Globus pallidus (tissue), 1 donor: ENCODE measurements at regions not wholly inside any gene's neighbourhood (a gene's known extent, or its start where the extent isn't known, plus 50 kb on each side); places are given as distances from the start of the nearest gene placed in this dataset.

Experiments
- DNase-seq: peaks from one replicate; pipeline ENCODE4 v3.0.0-alpha.2; 2015; ENCODE audit warnings: low spot score

GRCh38 chr5:3362606-3362910 is 233.1 kb upstream of the IRX1 start:
- DNase-seq = no peak

GRCh38 chr5:3361811-3362605 is 233.6 kb upstream of the IRX1 start:
- DNase-seq = no peak

DNA sequence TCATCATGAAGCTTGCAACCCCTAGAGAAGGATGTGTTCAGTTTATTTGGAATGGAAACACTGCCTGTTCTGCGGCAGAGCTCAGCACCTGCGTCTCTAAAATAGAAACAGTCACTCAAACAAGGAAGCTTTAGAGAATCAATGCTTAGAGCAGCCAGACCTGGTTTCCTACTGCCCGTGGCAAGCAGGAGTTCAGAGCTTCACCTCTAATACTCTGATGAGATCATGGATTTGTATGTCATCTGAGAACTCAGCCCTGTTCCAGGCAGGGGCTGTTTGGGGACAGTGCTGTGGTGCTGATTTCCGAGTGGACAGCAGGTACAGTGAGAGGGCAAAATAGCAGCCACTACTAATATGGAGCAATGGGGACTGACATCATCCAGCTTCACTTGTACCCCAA is 236.0 kb upstream of the IRX1 start:
- no peak for DNase-seq

GRCh38 chr5:3357291-3357690 is 238.3 kb upstream of the IRX1 start:
- no peak for DNase-seq

DNA sequence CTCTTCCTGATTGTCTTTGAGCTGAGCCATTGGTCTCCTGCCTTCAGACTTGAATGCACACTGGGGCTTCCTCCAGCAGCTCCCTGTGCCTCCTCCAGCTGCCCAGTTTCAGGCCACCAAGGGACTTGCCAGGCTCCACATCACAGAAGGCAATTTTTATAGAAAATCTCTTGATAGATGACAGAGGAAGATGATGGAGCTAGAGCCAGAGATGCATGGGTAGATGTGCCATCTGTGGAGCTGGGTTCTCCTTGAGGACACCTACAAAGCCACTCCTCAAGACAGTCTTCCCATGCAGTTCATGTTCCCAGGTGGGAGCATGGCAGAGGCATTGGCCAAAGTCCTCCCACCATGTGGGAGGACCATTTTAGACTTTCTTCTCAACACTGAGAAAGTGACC is 239.6 kb upstream of the IRX1 start:
- no peak for DNase-seq

- no peak for DNase-seq
Observed at GRCh38 chr5:3355126-3355525, 240.5 kb upstream of the IRX1 start.

- DNase-seq = no peak
Observed at GRCh38 chr5:3354606-3355005, 241.0 kb upstream of the IRX1 start.

DNA sequence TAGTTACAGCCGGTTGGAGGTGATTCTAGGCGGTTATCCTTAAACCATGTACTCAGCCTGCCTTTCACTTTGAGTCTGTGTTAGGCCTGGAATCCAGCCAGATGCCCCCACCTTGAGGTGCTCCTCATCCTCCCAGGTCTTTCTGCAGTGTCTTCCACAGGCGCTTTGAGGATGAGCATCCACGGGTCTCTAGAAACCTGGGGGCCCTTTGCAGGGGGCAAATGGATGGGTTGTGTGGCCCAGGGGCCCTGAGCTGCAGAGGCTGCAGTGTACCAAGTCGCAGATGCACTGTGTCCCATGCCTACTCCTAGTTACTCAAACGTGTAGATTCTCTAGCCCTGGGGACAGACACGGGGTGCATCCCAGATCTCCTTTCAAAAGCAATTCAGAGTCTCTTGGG is 242.1 kb upstream of the IRX1 start:
- DNase-seq = no peak

GRCh38 chr5:3352711-3353110 is 242.9 kb upstream of the IRX1 start:
- no peak for DNase-seq

DNA sequence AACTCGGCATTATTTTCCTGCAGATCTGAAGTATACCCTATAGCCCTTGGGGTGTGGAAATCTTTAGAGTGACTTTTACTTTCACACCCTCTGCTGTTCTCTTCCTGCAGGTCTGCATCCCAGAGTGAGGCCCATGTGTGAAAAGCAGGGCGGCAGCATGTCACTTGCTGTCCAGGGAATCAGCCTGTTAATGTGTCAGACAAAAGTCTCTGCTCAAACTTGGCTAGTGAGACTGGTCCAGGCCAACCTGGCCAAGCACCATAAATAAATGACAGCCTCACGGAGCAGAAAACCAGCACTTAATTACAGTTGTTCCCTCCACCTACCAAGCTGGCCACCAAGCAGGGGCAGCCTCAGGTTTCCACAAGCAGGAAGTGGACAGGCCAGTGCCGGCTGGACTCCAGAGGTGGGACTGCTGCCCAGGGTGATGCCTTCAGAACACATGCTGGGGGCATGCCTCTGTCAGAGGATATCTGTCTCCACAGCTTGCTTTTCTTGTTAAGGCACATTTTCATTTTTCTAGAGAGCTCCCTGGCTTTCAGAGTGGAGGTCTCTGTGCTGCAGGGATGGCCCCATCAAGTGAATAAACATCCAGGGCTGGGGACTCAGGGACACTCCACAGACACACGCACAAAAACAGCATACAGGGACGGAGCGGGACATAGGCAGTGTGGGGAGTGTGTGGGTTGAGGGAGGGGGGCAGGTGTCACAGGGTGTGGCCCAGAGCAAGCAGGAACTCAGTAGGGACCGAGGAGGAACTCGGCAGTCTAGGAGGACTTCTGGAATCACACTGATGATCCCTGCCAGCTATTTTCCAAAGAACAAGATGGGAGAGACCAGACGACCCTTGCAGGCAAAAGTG is 243.8 kb upstream of the IRX1 start:
- no peak for DNase-seq

DNA sequence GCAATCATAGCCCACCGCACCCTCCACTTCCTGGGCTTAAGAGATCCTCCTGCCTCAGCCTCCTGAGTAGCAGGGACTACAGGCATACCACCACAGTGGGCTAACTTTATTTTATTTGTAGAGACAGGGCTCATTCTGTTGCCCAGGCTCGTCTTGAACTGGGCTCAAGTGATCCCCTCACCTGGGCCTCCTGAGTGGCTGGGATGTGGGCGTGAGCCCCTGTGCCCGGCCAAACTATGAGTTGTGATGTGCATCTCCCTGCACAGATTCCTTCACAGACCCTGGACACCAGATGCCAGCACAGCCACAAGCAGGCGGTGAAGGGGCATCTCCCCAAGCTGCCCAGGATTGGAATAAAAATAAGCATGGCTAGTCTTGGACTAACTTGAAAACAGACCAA is 244.9 kb upstream of the IRX1 start:
- no peak for DNase-seq

- DNase-seq = no peak
Observed at GRCh38 chr5:3349704-3350565, 245.7 kb upstream of the IRX1 start.

DNA sequence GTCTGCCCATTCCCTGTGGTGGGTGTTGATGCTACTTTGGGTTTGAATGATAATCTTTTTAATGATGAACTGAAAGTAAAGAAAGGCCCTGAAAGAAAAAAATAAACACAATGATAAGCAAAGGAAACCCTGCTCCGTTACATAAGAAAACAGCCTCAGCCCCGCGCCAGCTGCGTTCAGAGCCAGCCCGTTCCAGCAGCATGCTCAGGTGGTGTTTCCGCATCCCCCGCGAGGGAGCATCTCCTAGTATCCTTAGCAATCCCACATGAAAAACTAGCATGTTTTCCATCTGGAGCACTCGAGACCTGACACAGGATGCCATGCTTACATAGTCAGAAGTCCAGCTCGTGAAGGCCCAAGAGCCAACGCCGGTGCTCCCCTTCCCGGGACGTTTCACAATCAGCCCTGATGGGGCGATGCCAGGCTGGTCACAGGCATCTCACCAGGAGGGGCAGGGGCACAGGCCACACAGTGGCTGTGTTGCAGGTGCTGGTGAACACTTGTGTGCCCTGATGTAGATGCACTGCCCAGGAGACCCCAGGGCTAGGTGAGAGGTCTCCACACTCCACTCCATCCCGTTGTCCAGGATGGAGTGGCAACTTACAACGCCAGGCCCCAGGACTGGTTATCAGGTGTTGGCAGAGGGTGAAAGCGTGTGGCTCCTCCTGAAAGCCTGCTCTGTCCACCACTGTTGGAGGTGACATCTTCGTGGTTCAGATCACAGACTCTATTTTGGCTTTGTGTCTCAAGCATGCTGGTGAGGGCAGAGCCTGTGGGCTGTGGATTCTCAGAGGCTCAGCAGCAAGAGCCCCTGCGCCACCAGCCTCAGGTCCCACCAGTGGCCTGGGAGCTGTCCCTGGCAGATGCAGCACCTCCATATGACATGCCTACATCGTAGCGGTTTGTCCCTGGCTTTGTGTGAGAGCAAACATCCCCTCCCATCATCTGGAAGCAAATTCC is 246.8 kb upstream of the IRX1 start:
- DNase-seq = no peak

DNA sequence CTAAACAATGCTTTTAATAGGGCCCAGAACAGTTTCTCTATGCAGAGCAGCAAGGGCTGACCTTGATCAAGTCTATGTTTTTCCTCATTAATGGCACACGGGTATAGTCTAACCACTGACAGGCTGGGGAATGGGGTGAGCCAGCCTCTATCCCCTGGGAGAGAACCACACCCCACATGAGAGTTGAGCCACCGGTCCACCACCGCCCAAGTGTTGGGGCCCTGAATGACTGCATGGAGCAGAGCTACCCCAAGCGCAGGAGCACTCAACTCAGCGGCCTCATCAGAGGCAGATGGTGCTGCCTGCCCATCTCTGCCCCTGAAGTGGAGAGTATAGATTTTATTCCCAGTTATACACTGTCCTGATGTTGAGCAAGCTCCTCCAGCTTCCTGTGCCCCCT is 247.9 kb upstream of the IRX1 start:
- no peak for DNase-seq

DNA sequence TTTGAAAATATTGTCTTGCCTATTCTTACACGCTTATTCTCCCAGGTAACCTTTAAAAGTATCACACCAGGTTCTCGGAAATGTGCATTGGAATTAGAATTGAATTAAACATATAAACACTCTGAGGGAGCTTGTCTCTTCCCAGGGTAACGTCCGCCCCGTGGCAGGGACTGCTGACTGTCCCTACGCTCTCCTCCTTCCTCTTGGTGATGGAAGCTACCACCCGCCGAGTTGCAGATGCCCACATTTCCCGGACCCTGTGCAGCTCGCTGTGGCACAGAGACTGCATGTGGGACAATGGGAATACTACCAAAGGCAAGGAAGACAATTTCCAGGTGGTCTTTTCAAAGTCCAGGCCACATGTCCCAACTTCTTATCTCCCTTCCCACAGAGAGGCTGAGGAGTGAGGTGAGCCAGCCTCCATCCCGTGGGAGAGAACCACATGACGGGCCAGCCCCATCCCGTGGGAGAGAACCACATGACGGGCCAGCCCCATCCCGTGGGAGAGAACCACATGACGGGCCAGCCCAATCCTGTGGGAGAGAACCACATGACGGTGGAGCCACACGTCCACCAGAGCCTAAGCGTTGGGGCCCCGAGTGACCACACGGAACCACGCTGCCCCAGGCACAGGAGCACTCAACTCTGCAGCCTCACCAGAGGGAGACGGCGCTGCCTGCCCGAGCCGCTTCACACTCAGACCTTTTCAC is 249.4 kb upstream of the IRX1 start:
- DNase-seq = no peak

GRCh38 chr5:3345195-3345594 is 250.4 kb upstream of the IRX1 start:
- no peak for DNase-seq

GRCh38 chr5:3344671-3345070 is 251.0 kb upstream of the IRX1 start:
- no peak for DNase-seq

- no peak for DNase-seq
Observed at GRCh38 chr5:3343911-3344310, 251.7 kb upstream of the IRX1 start.

- DNase-seq = no peak
Observed at GRCh38 chr5:3343211-3343610, 252.4 kb upstream of the IRX1 start.

DNA sequence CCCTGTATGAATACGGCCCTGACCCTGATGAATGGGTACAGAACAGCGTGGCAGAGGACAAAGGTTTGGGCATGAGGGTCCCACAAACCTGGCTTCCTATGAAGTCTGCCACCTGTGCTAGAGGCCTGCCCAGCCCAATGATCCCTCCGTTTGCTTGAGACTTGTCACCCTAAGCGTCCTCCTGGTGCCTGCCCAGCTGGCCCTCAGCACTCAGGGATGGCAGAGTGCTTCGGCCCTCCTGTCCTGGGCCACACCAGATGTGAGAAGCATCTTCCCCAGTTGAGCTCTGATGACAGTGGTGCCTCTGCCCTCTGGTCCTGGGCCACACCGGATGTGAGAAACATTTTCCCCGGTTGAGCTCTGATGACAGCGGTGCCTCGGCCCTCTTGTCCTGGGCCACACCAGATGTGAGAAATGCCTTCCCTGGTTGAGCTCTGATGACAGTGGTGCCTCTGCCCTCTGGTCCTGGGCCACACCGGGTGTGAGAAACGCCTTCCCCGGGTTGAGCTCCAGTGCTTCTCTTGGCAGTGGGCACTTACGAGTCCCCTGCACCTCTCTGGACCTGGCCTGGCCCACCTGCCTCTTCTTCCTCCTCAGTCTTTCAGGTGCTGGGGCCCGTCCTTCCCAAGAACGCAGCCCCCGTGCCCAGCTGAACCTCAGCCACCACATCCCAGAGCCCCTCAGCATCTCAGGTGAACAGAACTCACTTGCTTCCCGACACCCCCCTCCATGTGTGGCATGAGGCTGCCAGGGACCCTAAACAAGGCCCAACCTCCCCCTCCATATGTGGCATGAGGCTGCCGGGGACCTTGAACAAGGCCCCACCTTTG is 253.1 kb upstream of the IRX1 start:
- no peak for DNase-seq
